A673 (cell line): ENCODE measurements at regions not wholly inside any gene's neighbourhood (a gene's known extent, or its start where the extent isn't known, plus 50 kb on each side); places are given as distances from the start of the nearest gene placed in this dataset.

ENCODE experiments used
- EZH2 ChIP-seq: fragments of 200-600 bp; sonication (generic); IDR thresholded peaks from 2 replicates; pipeline ENCODE4 v1.6.1; 2017; ENCODE audit warnings: borderline replicate concordance, low read depth, mild to moderate bottlenecking, mixed read lengths, antibody characterized with exemption, low read length; ENCODE audit not compliant: poor library complexity, severe bottlenecking
- TF ChIP-seq, protein P1 (sequence below): fragments of 300-800, 200-600 bp; sonication (generic); conservative IDR thresholded peaks from 2 replicates; pipeline ENCODE4 v1.5.1; 2017; ENCODE audit warnings: low read depth, mild to moderate bottlenecking, antibody characterized with exemption, low read length, moderate library complexity, mixed read lengths

DNA sequence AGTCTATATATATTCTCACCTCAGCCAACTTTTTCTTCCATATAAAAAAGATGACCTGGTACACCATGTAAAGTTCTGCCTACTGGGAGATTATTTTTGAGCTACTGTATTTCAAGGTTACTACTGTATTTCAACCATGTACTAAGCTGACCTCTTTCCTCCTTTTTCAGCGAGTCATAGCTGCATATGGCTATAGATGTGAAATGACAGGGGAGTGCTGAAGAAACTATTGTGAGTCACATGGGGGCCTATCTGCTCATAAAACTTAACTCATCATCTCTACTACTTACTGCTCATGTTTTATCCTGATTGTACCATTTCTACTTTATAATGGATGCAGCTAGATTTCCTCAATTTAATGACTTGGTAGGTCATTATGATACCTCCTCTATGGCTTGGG lies 571.4 kb upstream of the ATP2B1 start:
- TF ChIP-seq, protein P1, sequence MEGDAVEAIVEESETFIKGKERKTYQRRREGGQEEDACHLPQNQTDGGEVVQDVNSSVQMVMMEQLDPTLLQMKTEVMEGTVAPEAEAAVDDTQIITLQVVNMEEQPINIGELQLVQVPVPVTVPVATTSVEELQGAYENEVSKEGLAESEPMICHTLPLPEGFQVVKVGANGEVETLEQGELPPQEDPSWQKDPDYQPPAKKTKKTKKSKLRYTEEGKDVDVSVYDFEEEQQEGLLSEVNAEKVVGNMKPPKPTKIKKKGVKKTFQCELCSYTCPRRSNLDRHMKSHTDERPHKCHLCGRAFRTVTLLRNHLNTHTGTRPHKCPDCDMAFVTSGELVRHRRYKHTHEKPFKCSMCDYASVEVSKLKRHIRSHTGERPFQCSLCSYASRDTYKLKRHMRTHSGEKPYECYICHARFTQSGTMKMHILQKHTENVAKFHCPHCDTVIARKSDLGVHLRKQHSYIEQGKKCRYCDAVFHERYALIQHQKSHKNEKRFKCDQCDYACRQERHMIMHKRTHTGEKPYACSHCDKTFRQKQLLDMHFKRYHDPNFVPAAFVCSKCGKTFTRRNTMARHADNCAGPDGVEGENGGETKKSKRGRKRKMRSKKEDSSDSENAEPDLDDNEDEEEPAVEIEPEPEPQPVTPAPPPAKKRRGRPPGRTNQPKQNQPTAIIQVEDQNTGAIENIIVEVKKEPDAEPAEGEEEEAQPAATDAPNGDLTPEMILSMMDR, result no peak
- no peak for TF ChIP-seq EZH2
